ENCODE measurements at regions not wholly inside any gene's neighbourhood (a gene's known extent, or its start where the extent isn't known, plus 50 kb on each side); places are given as distances from the start of the nearest gene placed in this dataset.
"Not testable (repeated sequence)": the region's sequence is repeated elsewhere in the genome, so short reads cannot be mapped to it uniquely, and the experiment has no call there.

GRCh38 chr5:105859350-105859749 is 1811.4 kb downstream of the EFNA5 start:
- DNase-seq: not testable (repeated sequence)

- no peak for DNase-seq
Measured at GRCh38 chr5:105849701-105850100, 1821.0 kb downstream of the EFNA5 start.

- no peak for DNase-seq
Measured at GRCh38 chr5:105840800-105841199, 1829.9 kb downstream of the EFNA5 start.

GRCh38 chr5:105836887-105837286 is 1833.8 kb downstream of the EFNA5 start:
- DNase-seq: no peak

- no peak for DNase-seq
Measured at GRCh38 chr5:105836268-105836667, 1834.5 kb downstream of the EFNA5 start.

GRCh38 chr5:105828821-105829220 is 1841.9 kb downstream of the EFNA5 start:
- DNase-seq: no peak

GRCh38 chr5:105821800-105822199 is 1848.9 kb downstream of the EFNA5 start:
- no peak for DNase-seq

- DNase-seq: no peak
Measured at GRCh38 chr5:105817914-105818313, 1852.8 kb downstream of the EFNA5 start.

- no peak for DNase-seq
Measured at GRCh38 chr5:105817416-105817815, 1853.3 kb downstream of the EFNA5 start.

GRCh38 chr5:105816961-105817360 is 1853.8 kb downstream of the EFNA5 start:
- no peak for DNase-seq

- no peak for DNase-seq
Measured at GRCh38 chr5:105812304-105812703, 1858.4 kb downstream of the EFNA5 start.

- DNase-seq: no peak
Measured at GRCh38 chr5:105807951-105808350, 1862.8 kb downstream of the EFNA5 start.

GRCh38 chr5:105807290-105807689 is 1863.4 kb downstream of the EFNA5 start:
- no peak for DNase-seq

GRCh38 chr5:105806596-105806995 is 1864.1 kb downstream of the EFNA5 start:
- DNase-seq: no peak

GRCh38 chr5:105803431-105803830 is 1867.3 kb downstream of the EFNA5 start:
- no peak for DNase-seq

- no peak for DNase-seq
Measured at GRCh38 chr5:105794578-105794977, 1876.2 kb downstream of the EFNA5 start.

GRCh38 chr5:105789246-105789645 is 1881.5 kb downstream of the EFNA5 start:
- DNase-seq: no peak

- no peak for DNase-seq
Measured at GRCh38 chr5:105783811-105784210, 1886.9 kb downstream of the EFNA5 start.

GRCh38 chr5:105782501-105782900 is 1888.2 kb downstream of the EFNA5 start:
- no peak for DNase-seq

GRCh38 chr5:105773241-105773640 is 1897.5 kb downstream of the EFNA5 start:
- no peak for DNase-seq

GRCh38 chr5:105767267-105767666 is 1903.5 kb downstream of the EFNA5 start:
- DNase-seq: no peak

- no peak for DNase-seq
Measured at GRCh38 chr5:105762728-105763127, 1908.0 kb downstream of the EFNA5 start.

- no peak for DNase-seq
Measured at GRCh38 chr5:105754056-105754455, 1916.7 kb downstream of the EFNA5 start.

- DNase-seq: no peak
Measured at GRCh38 chr5:105752801-105753200, 1917.9 kb downstream of the EFNA5 start.

- no peak for DNase-seq
Measured at GRCh38 chr5:105751908-105752307, 1918.8 kb downstream of the EFNA5 start.

GRCh38 chr5:105745111-105745510 is 1925.6 kb downstream of the EFNA5 start:
- no peak for DNase-seq
